H1 (cell line): ENCODE measurements at regions not wholly inside any gene's neighbourhood (a gene's known extent, or its start where the extent isn't known, plus 50 kb on each side); places are given as distances from the start of the nearest gene placed in this dataset.

Experiments used
- CHD7 ChIP-seq: fragments of 300-600 bp; sonication (generic); IDR thresholded peaks from 2 replicates; pipeline ENCODE4 v1.7.1; 2012; ENCODE audit warnings: low read length, moderate library complexity, mild to moderate bottlenecking, inconsistent platforms; ENCODE audit not compliant: insufficient replicate concordance
- NANOG ChIP-seq: IDR thresholded peaks from 2 replicates; pipeline ENCODE4 v1.6.1; 2011; ENCODE audit warnings: low read length, low read depth, mild to moderate bottlenecking, inconsistent platforms; ENCODE audit not compliant: insufficient read depth, poor library complexity, severe bottlenecking
- SIN3A ChIP-seq, 2 experiments: IDR thresholded peaks in 1 of 2; conservative IDR thresholded peaks in 1 of 2; 2 replicates each; pipeline ENCODE4 v1.6.1; 2011 to 2012; ENCODE audit warnings: low read length in 2 of 2, improper control_type of control experiment in 1 of 2, low read depth in 1 of 2, mild to moderate bottlenecking in 1 of 2

- TF ChIP-seq CHD7 (no peak), NANOG (no peak), SIN3A (conservative IDR thresholded peaks at IDR 0.05 in 1 of 2, IDR thresholded peaks at IDR 0.05 in 1 of 2; ENCODE audit: low read depth in 1 of 2, low read length in 2 of 2) (no peak)
Measured at GRCh38 chr11:116112087-116112935, 608.1 kb upstream of the CADM1 start (continued).
